Keratinocyte (primary cell): ENCODE measurements at regions not wholly inside any gene's neighbourhood (a gene's known extent, or its start where the extent isn't known, plus 50 kb on each side); places are given as distances from the start of the nearest gene placed in this dataset.

ENCODE experiments used
- CTCF ChIP-seq, 3 experiments: IDR thresholded peaks in 1 of 3; conservative IDR thresholded peaks in 1 of 3; optimal IDR thresholded peaks in 1 of 3; 2 replicates in 2 of 3; 3 replicates in 1 of 3; pipeline versions ENCODE3 to v1.5.1; 2011; ENCODE audit warnings: low read length in 3 of 3, mild to moderate bottlenecking in 3 of 3, moderate library complexity in 2 of 3, control low read depth in 1 of 3, inconsistent platforms in 1 of 3; ENCODE audit not compliant: insufficient read depth in 2 of 3; ENCODE audit errors: extremely low read depth in 1 of 3
- EZH2 ChIP-seq: IDR thresholded peaks from one replicate; pipeline ENCODE4 v1.6.1; 2012; ENCODE audit warnings: inconsistent platforms, mild to moderate bottlenecking, low read length, moderate library complexity

- TF ChIP-seq CTCF (optimal IDR thresholded peaks at IDR 0.05 in 1 of 3, IDR thresholded peaks at IDR 0.05 in 1 of 3, conservative IDR thresholded peaks at IDR 0.05 in 1 of 3; ENCODE audit: extremely low read depth in 1 of 3, insufficient read depth in 2 of 3, low read length in 3 of 3) (no peak), EZH2 (no peak)
Observed at GRCh38 chr11:134939905-134940304, 527.9 kb upstream of the B3GAT1 start.
